ENCODE measurements at regions not wholly inside any gene's neighbourhood (a gene's known extent, or its start where the extent isn't known, plus 50 kb on each side); places are given as distances from the start of the nearest gene placed in this dataset.

DNA sequence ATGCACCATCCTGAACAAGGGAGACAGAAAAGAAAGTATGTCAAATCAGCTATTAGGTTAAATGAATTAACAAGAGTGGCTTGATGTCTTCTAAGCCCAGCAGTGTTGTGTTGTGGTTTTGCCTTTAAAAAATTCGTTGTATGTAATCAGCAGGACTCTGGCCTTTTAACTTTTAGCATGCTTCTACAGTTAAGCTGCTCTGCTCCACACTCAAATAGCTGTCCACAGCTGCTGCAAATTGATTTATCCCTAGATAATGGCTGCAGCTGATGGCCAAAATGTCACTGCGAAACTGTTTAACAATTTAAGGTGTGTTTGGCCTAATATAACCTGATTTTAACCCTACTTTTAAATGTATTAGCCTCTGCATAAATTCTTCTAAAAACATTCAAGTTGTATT lies 85.8 kb downstream of the CXXC4 start:
- no peak for TF ChIP-seq CTCF (IDR thresholded peaks at IDR 0.05; ENCODE audit: low read length)
- TF ChIP-seq EZH2 (optimal IDR thresholded peaks at IDR 0.05; ENCODE audit: low read depth, low read length): no peak
- Histone ChIP-seq H3K4me2 (ENCODE audit: low read depth, low read length) (no peak overlapping the region), H3K9me3 (replicated peaks; ENCODE audit: insufficient read depth, low read length) (no peaks in the 10 kb centered on the region), H3K4me3 (ENCODE audit: low read length) (no peak overlapping the region), H4K20me1 (ENCODE audit: insufficient read depth, low read length) (no peaks in the 10 kb centered on the region), H3K9me2 (replicated peaks; ENCODE audit: insufficient read depth, low read length) (no peaks in the 10 kb centered on the region), H2AFZ (ENCODE audit: low read length) (no peak overlapping the region), H3K36me3 (replicated peaks; ENCODE audit: insufficient read depth, low read length) (no peaks in the 10 kb centered on the region), H3K79me2 (ENCODE audit: low read length) (no peaks in the 10 kb centered on the region), H3K9ac (ENCODE audit: low read length) (no peak overlapping the region), H3K27me3 (replicated peaks; ENCODE audit: insufficient read depth, low read length) (no peaks in the 10 kb centered on the region), H3F3A (ENCODE audit: insufficient read depth, low read length) (no peaks in the 10 kb centered on the region), H3K4me1 (ENCODE audit: low read length) (no peaks in the 10 kb centered on the region), H3K27ac (ENCODE audit: low read length) (no peak overlapping the region)
- no peak for DNase-seq

DNA sequence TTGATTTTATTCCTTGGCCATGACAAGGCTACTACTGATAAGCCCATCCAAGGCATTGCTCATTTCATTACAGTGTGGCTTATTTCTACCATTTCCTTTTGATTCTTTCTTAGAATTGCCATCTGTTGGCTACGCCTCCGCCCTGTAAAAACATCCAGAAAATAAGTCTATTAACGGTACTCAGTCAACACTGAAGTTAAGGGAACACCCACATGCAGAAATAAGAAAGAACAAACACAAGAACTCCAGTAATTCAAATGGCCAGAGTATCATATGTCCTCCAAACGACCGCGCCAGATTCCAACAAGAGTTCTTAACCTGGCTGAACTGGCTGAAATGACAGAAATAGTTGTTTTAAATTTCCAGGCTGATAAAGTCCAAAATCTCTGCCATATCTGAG lies 90.3 kb downstream of the CXXC4 start:
- no peak for DNase-seq
- Histone ChIP-seq H3F3A (ENCODE audit: insufficient read depth, low read length) (no peaks in the 10 kb centered on the region), H3K36me3 (replicated peaks; ENCODE audit: insufficient read depth, low read length) (no peaks in the 10 kb centered on the region), H2AFZ (ENCODE audit: low read length) (no peak overlapping the region), H3K9me2 (replicated peaks; ENCODE audit: insufficient read depth, low read length) (no peaks in the 10 kb centered on the region), H3K4me2 (ENCODE audit: low read depth, low read length) (no peak overlapping the region), H3K9ac (ENCODE audit: low read length) (no peak overlapping the region), H3K9me3 (replicated peaks; ENCODE audit: insufficient read depth, low read length) (no peaks in the 10 kb centered on the region), H3K4me3 (ENCODE audit: low read length) (no peak overlapping the region), H4K20me1 (ENCODE audit: insufficient read depth, low read length) (no peaks in the 10 kb centered on the region), H3K27me3 (replicated peaks; ENCODE audit: insufficient read depth, low read length) (no peaks in the 10 kb centered on the region), H3K4me1 (ENCODE audit: low read length) (no peaks in the 10 kb centered on the region), H3K79me2 (ENCODE audit: low read length) (no peaks in the 10 kb centered on the region), H3K27ac (ENCODE audit: low read length) (no peak overlapping the region)
- no peak for TF ChIP-seq CTCF (IDR thresholded peaks at IDR 0.05; ENCODE audit: low read length)
- TF ChIP-seq EZH2 (optimal IDR thresholded peaks at IDR 0.05; ENCODE audit: low read depth, low read length): no peak
- no peak for TF ChIP-seq EZH2phosphoT487 (IDR thresholded peaks at IDR 0.05; ENCODE audit: low read length)

DNA sequence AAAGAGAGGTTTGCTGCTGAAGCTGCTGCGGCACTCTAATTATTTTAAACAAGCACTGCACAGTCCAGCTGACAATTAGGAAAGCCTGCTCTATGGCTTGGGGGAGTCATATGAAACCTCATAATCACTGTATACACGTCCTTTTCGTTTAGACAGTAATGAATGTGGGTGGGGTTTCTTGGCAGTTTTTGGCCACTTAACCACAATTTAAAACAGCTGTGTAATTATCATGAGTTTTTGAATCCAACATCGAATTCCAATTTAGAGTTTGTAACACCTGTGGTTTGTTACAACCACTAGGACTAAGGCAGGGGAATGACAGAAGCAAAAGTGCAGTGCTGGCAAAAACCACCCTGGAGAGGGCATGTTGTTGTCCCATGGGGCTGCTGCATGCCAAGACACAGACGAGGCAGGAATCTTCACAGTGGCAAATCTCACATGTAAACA lies 99.5 kb downstream of the CXXC4 start:
- Histone ChIP-seq H3K9me2 (replicated peaks; ENCODE audit: insufficient read depth, low read length) (no peaks in the 10 kb centered on the region), H4K20me1 (ENCODE audit: insufficient read depth, low read length) (no peaks in the 10 kb centered on the region), H3F3A (ENCODE audit: insufficient read depth, low read length) (no peaks in the 10 kb centered on the region; the same call in 1 of the 2 replicates), H3K27me3 (replicated peaks; ENCODE audit: insufficient read depth, low read length) (no peaks in the 10 kb centered on the region), H3K79me2 (ENCODE audit: low read length) (no peaks in the 10 kb centered on the region), H3K4me2 (ENCODE audit: low read depth, low read length) (peak overlapping the region; percentile 14; the same call in 1 of the 2 replicates), H3K9ac (ENCODE audit: low read length) (no peak overlapping the region), H3K9me3 (replicated peaks; ENCODE audit: insufficient read depth, low read length) (no peaks in the 10 kb centered on the region), H3K27ac (ENCODE audit: low read length) (no peak overlapping the region), H3K36me3 (replicated peaks; ENCODE audit: insufficient read depth, low read length) (no peaks in the 10 kb centered on the region), H3K4me3 (ENCODE audit: low read length) (no peak overlapping the region), H3K4me1 (ENCODE audit: low read length) (peaks cover 7% of the 10 kb centered on the region; the same call in 1 of the 2 replicates), H2AFZ (ENCODE audit: low read length) (0 out of 2 replicates have a peak overlapping the region, but pooled peaks have one; percentile 25)
- TF ChIP-seq EZH2phosphoT487 (IDR thresholded peaks at IDR 0.05; ENCODE audit: low read length) (no peak), CTCF (IDR thresholded peaks at IDR 0.05; ENCODE audit: low read length) (no peak), EZH2 (optimal IDR thresholded peaks at IDR 0.05; ENCODE audit: low read depth, low read length) (no peak)
- peak; percentile 21 for DNase-seq

Data from MM.1S (cell line).